ENCODE measurements at regions not wholly inside any gene's neighbourhood (a gene's known extent, or its start where the extent isn't known, plus 50 kb on each side); places are given as distances from the start of the nearest gene placed in this dataset.

GRCh38 chr3:193774272-193774915 is 181.4 kb downstream of the OPA1 start:
- TF ChIP-seq CTCF (IDR thresholded peaks at IDR 0.05) (no peak), POLR2A (IDR thresholded peaks at IDR 0.05; ENCODE audit: low read depth) (no peak), EP300 (IDR thresholded peaks at IDR 0.05) (no peak), POLR2AphosphoS5 (IDR thresholded peaks at IDR 0.05) (no peak)
- 87% methylated on average over 7 of the region's 7 CpGs for WGBS
- DNase-seq (ENCODE audit: extremely low spot score), result peak; percentile 64
- no peaks in the 10 kb centered on the region for H3K4me1 ChIP-seq
- no peaks in the 10 kb centered on the region for H3K9me3 ChIP-seq
- intact Hi-C loops (cut with DNase I), result no loop called here
- peaks cover 0 to 29% (median 0%) of the 10 kb centered on the region in 4 donors for H3K27me3 ChIP-seq
- no peak overlapping the region for H3K4me3 ChIP-seq
- H3K36me3 ChIP-seq, result no peaks in the 10 kb centered on the region
- H3K27ac ChIP-seq (replicated peaks in 1 of 4), result no peak overlapping the region

- peak; percentile 64 for DNase-seq (ENCODE audit: extremely low spot score)
- intact Hi-C loops (cut with DNase I), result no loop called here
- TF ChIP-seq POLR2A (IDR thresholded peaks at IDR 0.05; ENCODE audit: low read depth), result no peak
- TF ChIP-seq CTCF (IDR thresholded peaks at IDR 0.05), result no peak
- TF ChIP-seq EP300 (IDR thresholded peaks at IDR 0.05), result no peak
- no peak for TF ChIP-seq POLR2AphosphoS5 (IDR thresholded peaks at IDR 0.05)
- Histone ChIP-seq H3K27ac (replicated peaks in 1 of 4) (no peak overlapping the region), H3K9me3 (no peaks in the 10 kb centered on the region), H3K4me1 (no peaks in the 10 kb centered on the region), H3K27me3 (peaks cover 0 to 30% (median 0%) of the 10 kb centered on the region in 4 donors), H3K36me3 (no peaks in the 10 kb centered on the region), H3K4me3 (no peak overlapping the region)
- 92% methylated on average over 6 of the region's 6 CpGs for WGBS
Observed at GRCh38 chr3:193774916-193775285, 181.9 kb downstream of the OPA1 start.

- Histone ChIP-seq H3K36me3 (no peaks in the 10 kb centered on the region), H3K4me3 (no peak overlapping the region), H3K4me1 (peaks cover 2 to 4% (median 2%) of the 10 kb centered on the region in 4 donors), H3K27me3 (peaks cover 0 to 30% (median 0%) of the 10 kb centered on the region in 4 donors), H3K9me3 (no peaks in the 10 kb centered on the region), H3K27ac (replicated peaks in 1 of 4) (no peak overlapping the region)
- TF ChIP-seq CTCF (IDR thresholded peaks at IDR 0.05) (no peak), EP300 (IDR thresholded peaks at IDR 0.05) (no peak), POLR2A (IDR thresholded peaks at IDR 0.05; ENCODE audit: low read depth) (no peak), POLR2AphosphoS5 (IDR thresholded peaks at IDR 0.05) (no peak)
- 90% methylated on average over 10 of the region's 11 CpGs for WGBS
- intact Hi-C loops (cut with DNase I), result no loop called here
- DNase-seq (ENCODE audit: extremely low spot score), result no peak
Observed at GRCh38 chr3:193775421-193776077, 182.5 kb downstream of the OPA1 start.

GRCh38 chr3:193776626-193777358 is 183.8 kb downstream of the OPA1 start:
- Histone ChIP-seq H3K9me3 (no peaks in the 10 kb centered on the region), H3K4me1 (peaks cover 8 to 15% (median 11%) of the 10 kb centered on the region in 4 donors), H3K36me3 (no peaks in the 10 kb centered on the region), H3K4me3 (no peak overlapping the region), H3K27ac (replicated peaks in 1 of 4) (no peak overlapping the region), H3K27me3 (peaks cover 0 to 30% (median 0%) of the 10 kb centered on the region in 4 donors)
- TF ChIP-seq CTCF (IDR thresholded peaks at IDR 0.05) (no peak), POLR2AphosphoS5 (IDR thresholded peaks at IDR 0.05) (no peak), POLR2A (IDR thresholded peaks at IDR 0.05; ENCODE audit: low read depth) (no peak), EP300 (IDR thresholded peaks at IDR 0.05) (no peak)
- intact Hi-C loops (cut with DNase I), result no loop called here
- DNase-seq (ENCODE audit: extremely low spot score), result no peak
- WGBS, result 86% methylated on average over 7 of the region's 7 CpGs
